ENCODE measurements at regions not wholly inside any gene's neighbourhood (a gene's known extent, or its start where the extent isn't known, plus 50 kb on each side); places are given as distances from the start of the nearest gene placed in this dataset.

- TF ChIP-seq ATF3 (IDR thresholded peaks at IDR 0.05), result no peak
- TF ChIP-seq GABPA (IDR thresholded peaks at IDR 0.05 in 1 of 2, conservative IDR thresholded peaks at IDR 0.05 in 1 of 2), result no peak
Observed at GRCh38 chr22:33114565-33114964, 56.4 kb upstream of the SYN3 start (continued).

GRCh38 chr22:33112580-33112979, 54.4 kb upstream of the SYN3 start:
- no peak overlapping the region for H3K27ac ChIP-seq (ENCODE audit: low read depth in 1 of 2, low read length in 2 of 2)
- no peak overlapping the region for H3K4me3 ChIP-seq (ENCODE audit: low read depth in 1 of 3, low read length in 3 of 3)
- no peaks in the 10 kb centered on the region for H3K9me3 ChIP-seq (ENCODE audit: control insufficient read depth in 4 of 4, low read length in 3 of 4)
- H3K9ac ChIP-seq (ENCODE audit: low read depth in 1 of 2, low read length in 2 of 2), result no peak overlapping the region
- no peaks in the 10 kb centered on the region for H3K4me1 ChIP-seq (ENCODE audit: control insufficient read depth in 4 of 4, insufficient read depth in 4 of 4, low read length in 3 of 4)
- no peak for DNase-seq (ENCODE audit: low spot score)
- no peak for TF ChIP-seq HNF4A (conservative IDR thresholded peaks at IDR 0.05)
- TF ChIP-seq SP1 (IDR thresholded peaks at IDR 0.05), result no peak
- no peak for TF ChIP-seq GABPA (IDR thresholded peaks at IDR 0.05 in 1 of 2, conservative IDR thresholded peaks at IDR 0.05 in 1 of 2)
- TF ChIP-seq, protein P1, sequence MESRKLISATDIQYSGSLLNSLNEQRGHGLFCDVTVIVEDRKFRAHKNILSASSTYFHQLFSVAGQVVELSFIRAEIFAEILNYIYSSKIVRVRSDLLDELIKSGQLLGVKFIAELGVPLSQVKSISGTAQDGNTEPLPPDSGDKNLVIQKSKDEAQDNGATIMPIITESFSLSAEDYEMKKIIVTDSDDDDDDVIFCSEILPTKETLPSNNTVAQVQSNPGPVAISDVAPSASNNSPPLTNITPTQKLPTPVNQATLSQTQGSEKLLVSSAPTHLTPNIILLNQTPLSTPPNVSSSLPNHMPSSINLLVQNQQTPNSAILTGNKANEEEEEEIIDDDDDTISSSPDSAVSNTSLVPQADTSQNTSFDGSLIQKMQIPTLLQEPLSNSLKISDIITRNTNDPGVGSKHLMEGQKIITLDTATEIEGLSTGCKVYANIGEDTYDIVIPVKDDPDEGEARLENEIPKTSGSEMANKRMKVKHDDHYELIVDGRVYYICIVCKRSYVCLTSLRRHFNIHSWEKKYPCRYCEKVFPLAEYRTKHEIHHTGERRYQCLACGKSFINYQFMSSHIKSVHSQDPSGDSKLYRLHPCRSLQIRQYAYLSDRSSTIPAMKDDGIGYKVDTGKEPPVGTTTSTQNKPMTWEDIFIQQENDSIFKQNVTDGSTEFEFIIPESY (IDR thresholded peaks at IDR 0.05), result no peak
- TF ChIP-seq EGR1 (IDR thresholded peaks at IDR 0.05; ENCODE audit: low read depth in 2 of 2), result no peak
- no peak for TF ChIP-seq TAF1 (conservative IDR thresholded peaks at IDR 0.05)
- no peak for TF ChIP-seq ATF3 (IDR thresholded peaks at IDR 0.05)
- TF ChIP-seq NR2F2 (IDR thresholded peaks at IDR 0.05), result no peak
- TF ChIP-seq RXRA (IDR thresholded peaks at IDR 0.05), result no peak
- no peak for TF ChIP-seq FOXA1 (IDR thresholded peaks at IDR 0.05)
- no peak for TF ChIP-seq HNF4G (IDR thresholded peaks at IDR 0.05)
- no peak for TF ChIP-seq RAD21 (IDR thresholded peaks at IDR 0.05)
- H3K27me3 ChIP-seq (ENCODE audit: control insufficient read depth in 4 of 4, insufficient read depth in 4 of 4, low read length in 3 of 4), result peaks cover 0 to 6% (median 0%) of the 10 kb centered on the region in 4 donors
- WGBS, result 54% methylated on average over 1 of the region's 1 CpG
- no peaks in the 10 kb centered on the region for H3K36me3 ChIP-seq (ENCODE audit: control insufficient read depth in 4 of 4, insufficient read depth in 3 of 4, low read depth in 1 of 4, low read length in 3 of 4)

DNA sequence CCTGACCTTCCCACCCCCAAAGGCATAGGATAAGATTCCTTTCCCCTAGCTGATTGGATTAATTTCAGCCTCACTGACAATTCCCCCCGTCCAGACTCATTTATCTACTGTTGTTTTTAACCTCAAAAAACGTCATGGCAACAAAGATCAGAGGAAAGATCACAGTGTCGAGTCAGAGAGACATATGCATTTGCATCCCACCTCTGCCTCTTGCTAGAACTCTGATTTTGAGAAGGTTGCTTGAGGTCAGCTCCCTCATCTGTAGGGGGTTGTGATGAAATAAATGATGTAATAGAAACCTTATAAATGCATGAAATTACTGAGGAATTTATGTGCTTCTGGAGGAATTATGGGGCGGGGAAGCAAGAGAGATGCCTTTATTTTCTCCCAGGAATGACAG, 53.3 kb upstream of the SYN3 start:
- H3K4me3 ChIP-seq (ENCODE audit: low read depth in 1 of 3, low read length in 3 of 3), result no peak overlapping the region
- no peak overlapping the region for H3K27ac ChIP-seq (ENCODE audit: low read depth in 1 of 2, low read length in 2 of 2)
- no peaks in the 10 kb centered on the region for H3K4me1 ChIP-seq (ENCODE audit: control insufficient read depth in 4 of 4, insufficient read depth in 4 of 4, low read length in 3 of 4)
- TF ChIP-seq ATF3 (IDR thresholded peaks at IDR 0.05) (no peak), EGR1 (IDR thresholded peaks at IDR 0.05; ENCODE audit: low read depth in 2 of 2) (no peak), RXRA (IDR thresholded peaks at IDR 0.05) (no peak), FOXA1 (IDR thresholded peaks at IDR 0.05) (no peak), TAF1 (conservative IDR thresholded peaks at IDR 0.05) (no peak), FOXA2 (IDR thresholded peaks at IDR 0.05) (no peak), GABPA (IDR thresholded peaks at IDR 0.05 in 1 of 2, conservative IDR thresholded peaks at IDR 0.05 in 1 of 2) (no peak), HNF4G (IDR thresholded peaks at IDR 0.05) (no peak)
- WGBS, result 29% methylated on average over 4 of the region's 4 CpGs
- no peak for DNase-seq (ENCODE audit: low spot score)
- no peak overlapping the region for H3K9ac ChIP-seq (ENCODE audit: low read depth in 1 of 2, low read length in 2 of 2)
- no peaks in the 10 kb centered on the region for H3K9me3 ChIP-seq (ENCODE audit: control insufficient read depth in 4 of 4, low read length in 3 of 4)
- no peaks in the 10 kb centered on the region for H3K36me3 ChIP-seq (ENCODE audit: control insufficient read depth in 4 of 4, insufficient read depth in 3 of 4, low read depth in 1 of 4, low read length in 3 of 4)
- peaks cover 0 to 6% (median 0%) of the 10 kb centered on the region in 4 donors for H3K27me3 ChIP-seq (ENCODE audit: control insufficient read depth in 4 of 4, insufficient read depth in 4 of 4, low read length in 3 of 4)
